CD4-positive, alpha-beta T cell (primary cell): ENCODE measurements at regions not wholly inside any gene's neighbourhood (a gene's known extent, or its start where the extent isn't known, plus 50 kb on each side); places are given as distances from the start of the nearest gene placed in this dataset.

ENCODE experiments used
- ATAC-seq: fragments of 200-7000 bp; cut with Tn5 transposase; one replicate; pipeline ENCODE4 v1.10.0; 2022; ENCODE audit warnings: mild to moderate bottlenecking; ENCODE audit not compliant: poor library complexity
- CTCF ChIA-PET: fragments of 350-600 bp; sonication (Branson Sonifier 250); formaldehyde crosslinking; loops from one replicate; lab custom pipeline; 2021; ENCODE audit warnings: antibody characterized with exemption, inconsistent platforms; lab: Charles Lee
- POLR2A ChIA-PET: fragments of 350-600 bp; sonication (Branson Sonifier 250); formaldehyde crosslinking; loops from one replicate; lab custom pipeline; 2021; ENCODE audit warnings: antibody characterized with exemption, inconsistent platforms; lab: Charles Lee
- DNase-seq, 14 experiments: peaks; one replicate each; pipeline ENCODE4 v3.0.0-alpha.2; 2013 to 2020; ENCODE audit warnings: mixed read lengths in 2 of 14
- H3K27ac ChIP-seq, 2 donors: one replicate each; pipeline versions ENCODE4 v1.5.1 to v1.7.0; 2013; ENCODE audit warnings: low read length in 2 of 2, low read depth in 1 of 2, mild to moderate bottlenecking in 1 of 2
- H3K27me3 ChIP-seq, 2 experiments: 1 replicate in 1 of 2; 2 replicates in 1 of 2; pipeline versions ENCODE4 v1.6.1 to v1.7.0; 2013; ENCODE audit warnings: low read length in 2 of 2, control low read depth in 1 of 2, mild to moderate bottlenecking in 1 of 2, moderate library complexity in 1 of 2; ENCODE audit not compliant: insufficient read depth in 2 of 2, control insufficient read depth in 1 of 2
- H3K36me3 ChIP-seq: one replicate; pipeline ENCODE4 v1.6.1; 2013; ENCODE audit warnings: low read length, control low read depth; ENCODE audit not compliant: insufficient read depth
- H3K4me1 ChIP-seq: one replicate; pipeline ENCODE4 v1.6.1; 2013; ENCODE audit warnings: low read length, control low read depth; ENCODE audit not compliant: insufficient read depth
- H3K4me3 ChIP-seq: one replicate; pipeline ENCODE4 v1.5.1; 2013; ENCODE audit warnings: mild to moderate bottlenecking, low read length, moderate library complexity
- H3K9me3 ChIP-seq, 2 experiments: 1 replicate in 1 of 2; 2 replicates in 1 of 2; pipeline versions ENCODE4 v1.6.1 to v1.7.0; 2013; ENCODE audit warnings: low read length in 2 of 2, mild to moderate bottlenecking in 2 of 2, control low read depth in 1 of 2, moderate library complexity in 1 of 2; ENCODE audit not compliant: control insufficient read depth in 1 of 2, insufficient read depth in 1 of 2
- H3K27ac Mint-ChIP-seq: one replicate; pipeline ENCODE4 v1.8.0; 2020; ENCODE audit warnings: mixed read lengths
- H3K27me3 Mint-ChIP-seq: one replicate; pipeline ENCODE4 v1.8.0; 2021; ENCODE audit warnings: mixed read lengths
- H3K36me3 Mint-ChIP-seq: one replicate; pipeline ENCODE4 v1.8.0; 2021; ENCODE audit warnings: low read depth, mixed read lengths
- H3K4me1 Mint-ChIP-seq: one replicate; pipeline ENCODE4 v1.8.0; 2021; ENCODE audit warnings: low read depth, mixed read lengths
- H3K4me3 Mint-ChIP-seq: one replicate; pipeline ENCODE4 v1.8.0; 2020; ENCODE audit warnings: mild to moderate bottlenecking, mixed read lengths
- H3K9me3 Mint-ChIP-seq: one replicate; pipeline ENCODE4 v1.8.0; 2020; ENCODE audit warnings: mixed read lengths
- CTCF ChIP-seq: fragments of 200-600 bp; IDR thresholded peaks from one replicate; pipeline ENCODE4 v1.8.0; 2022; ENCODE audit warnings: antibody characterized with exemption, mild to moderate bottlenecking
- intact Hi-C, 2 experiments: fragments of 100-400 bp; cut with DNase I in 1 of 2; cut with micrococcal nuclease in 1 of 2; formaldehyde crosslinking; loops; one replicate each; pipeline versions ENCODE4 v1.15.1 to v1.9.0; 2023 to 2025; cut with DNase I, micrococcal nuclease

- Mint-ChIP-seq H3K27me3 (no peaks in the 10 kb centered on the region), H3K27ac (no peak overlapping the region), H3K9me3 (no peaks in the 10 kb centered on the region), H3K36me3 (no peaks in the 10 kb centered on the region), H3K4me1 (no peaks in the 10 kb centered on the region), H3K4me3 (no peak overlapping the region)
- intact Hi-C loops: no loop called here
- H3K36me3 ChIP-seq: no peaks in the 10 kb centered on the region
- DNase-seq (no peak), ATAC-seq (no peak)
- no peak overlapping the region for H3K4me3 ChIP-seq
- no peak for TF ChIP-seq CTCF
- H3K27me3 ChIP-seq: no peaks in the 10 kb centered on the region
- H3K27ac ChIP-seq: no peak overlapping the region
- no peaks in the 10 kb centered on the region for H3K4me1 ChIP-seq
- ChIA-PET CTCF (no interaction called here), POLR2A (no interaction called here)
- peaks cover 0 to 7% of the 10 kb centered on the region in 2 experiments for H3K9me3 ChIP-seq
Observed at GRCh38 chr4:66585767-66586166, 915.5 kb upstream of the EPHA5 start.

- intact Hi-C loops: no loop called here
- Histone ChIP-seq H3K36me3 (no peaks in the 10 kb centered on the region), H3K27me3 (no peaks in the 10 kb centered on the region), H3K27ac (no peak overlapping the region), H3K4me1 (no peaks in the 10 kb centered on the region), H3K4me3 (no peak overlapping the region), H3K9me3 (peaks cover 0 to 8% of the 10 kb centered on the region in 2 experiments)
- Mint-ChIP-seq H3K4me1 (no peaks in the 10 kb centered on the region), H3K9me3 (peaks cover 3% of the 10 kb centered on the region), H3K36me3 (no peaks in the 10 kb centered on the region), H3K27me3 (no peaks in the 10 kb centered on the region), H3K27ac (no peak overlapping the region), H3K4me3 (no peak overlapping the region)
- ChIA-PET CTCF (no interaction called here), POLR2A (no interaction called here)
- no peak for TF ChIP-seq CTCF
- DNase-seq (no peak), ATAC-seq (no peak)
Observed at GRCh38 chr4:66577922-66578321, 907.6 kb upstream of the EPHA5 start.

GRCh38 chr4:66575008-66575696 lies 904.9 kb upstream of the EPHA5 start:
- H3K36me3 ChIP-seq: no peaks in the 10 kb centered on the region
- H3K27ac Mint-ChIP-seq: no peak overlapping the region
- H3K36me3 Mint-ChIP-seq: no peaks in the 10 kb centered on the region
- intact Hi-C loops: no loop called here
- no peaks in the 10 kb centered on the region for H3K4me1 Mint-ChIP-seq
- no peaks in the 10 kb centered on the region for H3K4me1 ChIP-seq
- no peak overlapping the region for H3K27ac ChIP-seq
- no peak for TF ChIP-seq CTCF
- no peaks in the 10 kb centered on the region for H3K27me3 Mint-ChIP-seq
- POLR2A ChIA-PET: no interaction called here
- H3K27me3 ChIP-seq: no peaks in the 10 kb centered on the region
- H3K4me3 ChIP-seq: no peak overlapping the region
- H3K4me3 Mint-ChIP-seq: no peak overlapping the region
- CTCF ChIA-PET: no interaction called here
- peaks cover 0 to 4% of the 10 kb centered on the region in 2 experiments for H3K9me3 ChIP-seq
- ATAC-seq: no peak
- no peak for DNase-seq
- H3K9me3 Mint-ChIP-seq: peaks cover 5% of the 10 kb centered on the region
